PC-9 (cell line): ENCODE measurements at regions not wholly inside any gene's neighbourhood (a gene's known extent, or its start where the extent isn't known, plus 50 kb on each side); places are given as distances from the start of the nearest gene placed in this dataset.

Source experiments
- BruUV-seq: library from RNA; stranded (reverse); fragments of 400-500 nt; replicated peaks from 2 replicates; lab custom pipeline; 2021; lab: Mats Ljungman, UMichigan
- CTCF ChIA-PET: fragments of 300-600 bp; sonication (Branson Sonifier 250); formaldehyde crosslinking; loops from one replicate; lab custom pipeline; 2022; ENCODE audit warnings: antibody characterized with exemption; lab: Charles Lee
- POLR2A ChIA-PET: fragments of 300-600 bp; sonication (Branson Sonifier 250); formaldehyde crosslinking; loops from one replicate; lab custom pipeline; 2022; ENCODE audit warnings: antibody characterized with exemption; ENCODE audit not compliant: unreplicated experiment; lab: Charles Lee
- DNase-seq, 2 experiments: peaks; one replicate each; pipeline versions ENCODE4 v3.0.0 to v3.0.0-alpha.2; 2015 to 2022; ENCODE audit warnings: mixed read lengths in 1 of 2
- H2AFZ ChIP-seq: fragments of 200-600 bp; sonication (generic); 2 replicates; pipeline ENCODE4 v1.8.1; 2017; ENCODE audit warnings: antibody characterized with exemption
- H3F3A ChIP-seq: fragments of 200-600 bp; sonication (generic); 2 replicates; pipeline ENCODE4 v1.8.1; 2017; ENCODE audit warnings: antibody characterized with exemption, mild to moderate bottlenecking, low read depth; ENCODE audit not compliant: insufficient read depth
- H3K27ac ChIP-seq: fragments of 200-600 bp; sonication (generic); 2 replicates; pipeline ENCODE4 v1.6.1; 2016; ENCODE audit warnings: mixed run types
- H3K27me3 ChIP-seq: fragments of 200-600 bp; sonication (generic); 2 replicates; pipeline ENCODE4 v1.6.1; 2016; ENCODE audit warnings: low read depth, mixed run types; ENCODE audit not compliant: insufficient read depth
- H3K36me3 ChIP-seq: fragments of 200-600 bp; sonication (generic); 2 replicates; pipeline ENCODE4 v1.6.1; 2016; ENCODE audit warnings: low read depth, mixed run types
- H3K4me1 ChIP-seq: fragments of 200-600 bp; sonication (generic); replicated peaks from 2 replicates; pipeline ENCODE4 v1.6.1; 2016; ENCODE audit warnings: mixed run types; ENCODE audit not compliant: insufficient read depth
- H3K4me2 ChIP-seq: fragments of 200-600 bp; sonication (generic); 2 replicates; pipeline ENCODE4 v1.6.1; 2017; ENCODE audit warnings: mixed run types
- H3K4me3 ChIP-seq: fragments of 200-600 bp; sonication (generic); 2 replicates; pipeline ENCODE4 v1.6.1; 2016; ENCODE audit warnings: mixed run types
- H3K79me2 ChIP-seq: fragments of 200-600 bp; sonication (generic); 2 replicates; pipeline ENCODE4 v1.6.1; 2017; ENCODE audit warnings: low read depth, mixed run types
- H3K9me2 ChIP-seq: fragments of 200-600 bp; sonication (generic); 2 replicates; pipeline ENCODE4 v1.8.1; 2017; ENCODE audit warnings: mild to moderate bottlenecking; ENCODE audit not compliant: insufficient read depth
- H3K9me3 ChIP-seq: fragments of 200-600 bp; sonication (generic); 2 replicates; pipeline ENCODE4 v1.8.1; 2016; ENCODE audit warnings: low read depth; ENCODE audit not compliant: insufficient read depth
- H4K20me1 ChIP-seq: fragments of 200-600 bp; sonication (generic); 2 replicates; pipeline ENCODE4 v1.8.1; 2017; ENCODE audit not compliant: insufficient read depth
- EZH2 ChIP-seq: fragments of 200-600 bp; sonication (generic); IDR thresholded peaks from 2 replicates; pipeline ENCODE4 v1.8.0; 2017; ENCODE audit warnings: antibody characterized with exemption, low read depth
- intact Hi-C: fragments of 100-400 bp; cut with micrococcal nuclease; formaldehyde crosslinking; loops from one replicate; pipeline ENCODE4 v1.10.0; 2022; ENCODE audit not compliant: unreplicated experiment
- TF ChIP-seq, protein P1 (sequence below): fragments of 200-600 bp; sonication (generic); conservative IDR thresholded peaks from 2 replicates; pipeline ENCODE4 v1.6.1; 2017; ENCODE audit warnings: mixed run types, antibody characterized with exemption, mild to moderate bottlenecking, moderate library complexity

- no peak overlapping the region for H2AFZ ChIP-seq
- H3K4me2 ChIP-seq: no peak overlapping the region
- no peaks in the 10 kb centered on the region for H3K36me3 ChIP-seq
- intact Hi-C loops: no loop called here
- no peaks in the 10 kb centered on the region for H4K20me1 ChIP-seq
- H3K79me2 ChIP-seq: no peaks in the 10 kb centered on the region
- BruUV-seq: no TSS peak
- no peaks in the 10 kb centered on the region for H3K9me2 ChIP-seq
- no peak for DNase-seq
- H3K27ac ChIP-seq: no peak overlapping the region
- CTCF ChIA-PET: no interaction called here
- H3K9me3 ChIP-seq: no peaks in the 10 kb centered on the region
- H3K27me3 ChIP-seq: no peaks in the 10 kb centered on the region
- no peak overlapping the region for H3K4me3 ChIP-seq
- POLR2A ChIA-PET: no interaction called here
- H3F3A ChIP-seq: no peaks in the 10 kb centered on the region
- no peaks in the 10 kb centered on the region for H3K4me1 ChIP-seq
- TF ChIP-seq, protein P1, sequence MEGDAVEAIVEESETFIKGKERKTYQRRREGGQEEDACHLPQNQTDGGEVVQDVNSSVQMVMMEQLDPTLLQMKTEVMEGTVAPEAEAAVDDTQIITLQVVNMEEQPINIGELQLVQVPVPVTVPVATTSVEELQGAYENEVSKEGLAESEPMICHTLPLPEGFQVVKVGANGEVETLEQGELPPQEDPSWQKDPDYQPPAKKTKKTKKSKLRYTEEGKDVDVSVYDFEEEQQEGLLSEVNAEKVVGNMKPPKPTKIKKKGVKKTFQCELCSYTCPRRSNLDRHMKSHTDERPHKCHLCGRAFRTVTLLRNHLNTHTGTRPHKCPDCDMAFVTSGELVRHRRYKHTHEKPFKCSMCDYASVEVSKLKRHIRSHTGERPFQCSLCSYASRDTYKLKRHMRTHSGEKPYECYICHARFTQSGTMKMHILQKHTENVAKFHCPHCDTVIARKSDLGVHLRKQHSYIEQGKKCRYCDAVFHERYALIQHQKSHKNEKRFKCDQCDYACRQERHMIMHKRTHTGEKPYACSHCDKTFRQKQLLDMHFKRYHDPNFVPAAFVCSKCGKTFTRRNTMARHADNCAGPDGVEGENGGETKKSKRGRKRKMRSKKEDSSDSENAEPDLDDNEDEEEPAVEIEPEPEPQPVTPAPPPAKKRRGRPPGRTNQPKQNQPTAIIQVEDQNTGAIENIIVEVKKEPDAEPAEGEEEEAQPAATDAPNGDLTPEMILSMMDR: no peak
- no peak for TF ChIP-seq EZH2
Measured at GRCh38 chr3:147807776-147808175, 398.6 kb downstream of the ZIC1 start.

DNA sequence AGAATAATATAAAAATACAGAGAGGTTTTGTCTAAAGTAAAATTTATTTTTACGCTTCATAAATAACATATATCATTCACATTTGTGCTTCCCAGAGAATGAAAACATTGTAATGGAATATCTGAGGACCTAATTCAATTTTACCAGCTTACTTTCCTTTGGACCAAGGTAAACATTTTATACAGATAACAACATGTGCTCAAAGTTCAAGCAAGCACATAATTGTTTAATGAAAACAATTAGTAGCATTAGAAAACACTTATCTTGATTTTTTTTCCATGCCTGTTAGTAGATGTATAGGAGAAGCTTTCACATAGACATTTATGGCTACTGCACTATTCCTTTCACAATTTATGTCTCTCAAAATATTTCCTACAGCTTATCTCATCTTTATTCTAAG is 400.0 kb downstream of the ZIC1 start:
- no peak overlapping the region for H3K27ac ChIP-seq

GRCh38 chr3:147812186-147812911 is 403.2 kb downstream of the ZIC1 start:
- POLR2A ChIA-PET: no interaction called here
- no peak overlapping the region for H3K27ac ChIP-seq

More for the DNA sequence above, 400.0 kb downstream of the ZIC1 start:
- Histone ChIP-seq H3K4me1 (no peaks in the 10 kb centered on the region), H3K9me2 (no peaks in the 10 kb centered on the region), H3K79me2 (no peaks in the 10 kb centered on the region), H3K36me3 (no peaks in the 10 kb centered on the region), H4K20me1 (no peaks in the 10 kb centered on the region), H3K4me2 (no peak overlapping the region), H3K27me3 (no peaks in the 10 kb centered on the region), H3K4me3 (no peak overlapping the region), H3K9me3 (no peaks in the 10 kb centered on the region), H3F3A (no peaks in the 10 kb centered on the region), H2AFZ (no peak overlapping the region)
- TF ChIP-seq, protein P1: no peak
- TF ChIP-seq EZH2: no peak
- intact Hi-C loops: no loop called here
- CTCF ChIA-PET: no interaction called here
- BruUV-seq: no TSS peak
- DNase-seq: no peak
- POLR2A ChIA-PET: no interaction called here

More at GRCh38 chr3:147812186-147812911, 403.2 kb downstream of the ZIC1 start:
- H3K9me3 ChIP-seq: no peaks in the 10 kb centered on the region
- no peak overlapping the region for H3K4me3 ChIP-seq
- no peaks in the 10 kb centered on the region for H3K27me3 ChIP-seq
- no peaks in the 10 kb centered on the region for H3K79me2 ChIP-seq
- H3K4me1 ChIP-seq: no peaks in the 10 kb centered on the region
- no peaks in the 10 kb centered on the region for H4K20me1 ChIP-seq
- no TSS peak for BruUV-seq
- no peak overlapping the region for H3K4me2 ChIP-seq
- H3K9me2 ChIP-seq: no peaks in the 10 kb centered on the region
- H2AFZ ChIP-seq: no peak overlapping the region
- no peaks in the 10 kb centered on the region for H3F3A ChIP-seq
- DNase-seq: no peak
- intact Hi-C loops: no loop called here
- CTCF ChIA-PET: no interaction called here
- no peak for TF ChIP-seq EZH2
- TF ChIP-seq, protein P1: no peak
- H3K36me3 ChIP-seq: no peaks in the 10 kb centered on the region
